Astrocyte (in vitro differentiated cells and primary cell): ENCODE measurements at regions not wholly inside any gene's neighbourhood (a gene's known extent, or its start where the extent isn't known, plus 50 kb on each side); places are given as distances from the start of the nearest gene placed in this dataset.

Experiments
- CTCF ChIP-seq: IDR thresholded peaks from 2 replicates; pipeline ENCODE4 v1.5.1; 2011; ENCODE audit warnings: low read depth, mild to moderate bottlenecking, inconsistent platforms, low read length, moderate library complexity; ENCODE audit not compliant: insufficient read depth
- EZH2 ChIP-seq: IDR thresholded peaks from 2 replicates; pipeline ENCODE4 v1.6.1; 2012; ENCODE audit warnings: mild to moderate bottlenecking, low read length, inconsistent platforms; ENCODE audit not compliant: insufficient read depth

GRCh38 chrX:87272491-87272890, 245.1 kb upstream of the KLHL4 start:
- TF ChIP-seq CTCF (no peak), EZH2 (no peak)
